ENCODE measurements at regions not wholly inside any gene's neighbourhood (a gene's known extent, or its start where the extent isn't known, plus 50 kb on each side); places are given as distances from the start of the nearest gene placed in this dataset.

DNA sequence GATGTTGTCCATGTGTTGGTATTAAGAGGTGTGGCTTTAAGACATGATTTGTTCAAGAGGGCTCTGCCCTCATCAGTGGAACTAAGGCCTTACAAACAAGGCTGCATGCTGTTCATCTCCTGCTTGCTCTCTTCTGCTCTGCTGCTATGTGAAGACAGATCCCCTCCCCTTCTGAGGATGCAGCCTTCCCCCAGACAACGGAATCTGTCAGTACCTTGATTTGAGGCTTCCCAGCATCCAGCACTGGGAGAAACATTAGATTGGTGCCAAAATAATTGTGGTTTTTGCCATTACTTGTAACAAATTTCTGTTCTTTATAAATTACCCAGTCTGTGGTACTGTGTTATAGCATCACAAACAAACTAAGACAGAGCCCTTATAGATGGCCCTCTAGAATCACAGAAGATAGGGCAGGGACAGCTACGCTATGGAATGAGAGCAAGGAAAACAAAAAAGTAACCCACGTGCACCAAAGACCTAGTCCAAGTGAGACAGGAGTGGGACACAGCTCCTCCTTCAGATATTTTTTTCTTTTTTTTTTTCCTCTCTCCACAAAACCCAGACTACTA, 151.5 kb upstream of the RXFP2 start:
- no peak overlapping the region for H3K9ac ChIP-seq (ENCODE audit: insufficient read length, low read depth)
- no peak for TF ChIP-seq SUZ12 (IDR thresholded peaks at IDR 0.05; ENCODE audit: extremely low read depth, insufficient read depth, insufficient read length)
- TF ChIP-seq YY1 (IDR thresholded peaks at IDR 0.05; ENCODE audit: insufficient read depth, insufficient read length), result no peak
- no peak for TF ChIP-seq ZNF274 (IDR thresholded peaks at IDR 0.05; ENCODE audit: low read depth, low read length)
- H3K27me3 ChIP-seq (ENCODE audit: insufficient read depth, insufficient read length), result no peaks in the 10 kb centered on the region
- no peaks in the 10 kb centered on the region for H3K4me1 ChIP-seq (ENCODE audit: insufficient read depth, insufficient read length)
- H3K9me3 ChIP-seq (ENCODE audit: insufficient read depth, low read length), result peaks cover 8% of the 10 kb centered on the region
- no peak for DNase-seq (ENCODE audit: low read depth, low spot score)
- H3K36me3 ChIP-seq (ENCODE audit: insufficient read depth, insufficient read length, low read length), result no peaks in the 10 kb centered on the region
- H3K4me3 ChIP-seq (ENCODE audit: insufficient read length, low read depth), result no peak overlapping the region

DNA sequence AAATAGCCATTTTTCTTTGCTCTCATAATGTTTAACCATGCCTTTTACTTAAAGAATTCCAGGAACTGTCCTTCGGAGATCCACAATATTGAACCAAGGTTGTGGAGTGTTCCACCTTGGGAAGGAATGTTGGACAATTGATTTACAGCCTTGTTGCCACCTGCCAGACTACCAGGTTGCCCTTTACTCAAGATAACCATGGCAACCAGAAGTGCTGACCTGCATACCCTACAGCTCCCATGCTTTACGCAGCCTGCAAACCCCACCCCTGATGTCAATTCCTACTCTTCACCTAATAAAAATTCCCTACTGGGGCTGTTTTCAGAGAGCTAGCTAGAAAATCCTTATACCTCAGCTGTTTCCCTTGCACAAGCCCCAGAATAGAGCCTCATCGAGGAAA, 151.0 kb upstream of the RXFP2 start:
- no peak for TF ChIP-seq ZNF274 (IDR thresholded peaks at IDR 0.05; ENCODE audit: low read depth, low read length)
- TF ChIP-seq SUZ12 (IDR thresholded peaks at IDR 0.05; ENCODE audit: extremely low read depth, insufficient read depth, insufficient read length), result no peak
- TF ChIP-seq YY1 (IDR thresholded peaks at IDR 0.05; ENCODE audit: insufficient read depth, insufficient read length), result no peak
- Histone ChIP-seq H3K9ac (ENCODE audit: insufficient read length, low read depth) (no peak overlapping the region), H3K36me3 (ENCODE audit: insufficient read depth, insufficient read length, low read length) (no peaks in the 10 kb centered on the region), H3K4me1 (ENCODE audit: insufficient read depth, insufficient read length) (no peaks in the 10 kb centered on the region), H3K4me3 (ENCODE audit: insufficient read length, low read depth) (no peak overlapping the region), H3K27me3 (ENCODE audit: insufficient read depth, insufficient read length) (no peaks in the 10 kb centered on the region), H3K9me3 (ENCODE audit: insufficient read depth, low read length) (peaks cover 8% of the 10 kb centered on the region)
- DNase-seq (ENCODE audit: low read depth, low spot score), result no peak

DNA sequence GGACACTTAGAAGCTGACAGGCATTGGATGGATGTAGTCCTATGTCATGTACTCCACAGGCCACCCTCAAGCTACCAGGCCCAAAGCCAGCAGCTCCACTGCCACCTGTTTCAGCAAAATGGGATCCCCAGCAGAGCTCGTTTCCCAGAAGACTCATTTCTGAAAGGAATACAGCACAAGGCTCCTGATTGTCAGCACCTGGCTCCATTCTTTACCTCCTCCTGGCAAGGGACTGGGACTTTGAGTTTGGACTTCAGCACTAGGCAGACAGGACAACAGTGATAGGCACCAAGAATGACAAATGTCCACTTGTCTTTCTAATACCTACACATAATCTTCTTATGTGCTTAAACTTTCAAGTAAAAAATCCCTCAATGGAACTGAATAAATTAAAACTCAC, 150.4 kb upstream of the RXFP2 start:
- H3K4me1 ChIP-seq (ENCODE audit: insufficient read depth, insufficient read length), result no peaks in the 10 kb centered on the region
- no peaks in the 10 kb centered on the region for H3K27me3 ChIP-seq (ENCODE audit: insufficient read depth, insufficient read length)
- peaks cover 6% of the 10 kb centered on the region for H3K9me3 ChIP-seq (ENCODE audit: insufficient read depth, low read length)
- no peak overlapping the region for H3K4me3 ChIP-seq (ENCODE audit: insufficient read length, low read depth)
- H3K9ac ChIP-seq (ENCODE audit: insufficient read length, low read depth), result no peak overlapping the region
- DNase-seq (ENCODE audit: low read depth, low spot score), result no peak
- H3K36me3 ChIP-seq (ENCODE audit: insufficient read depth, insufficient read length, low read length), result no peaks in the 10 kb centered on the region
- TF ChIP-seq YY1 (IDR thresholded peaks at IDR 0.05; ENCODE audit: insufficient read depth, insufficient read length) (no peak), ZNF274 (IDR thresholded peaks at IDR 0.05; ENCODE audit: low read depth, low read length) (no peak), SUZ12 (IDR thresholded peaks at IDR 0.05; ENCODE audit: extremely low read depth, insufficient read depth, insufficient read length) (no peak)

DNA sequence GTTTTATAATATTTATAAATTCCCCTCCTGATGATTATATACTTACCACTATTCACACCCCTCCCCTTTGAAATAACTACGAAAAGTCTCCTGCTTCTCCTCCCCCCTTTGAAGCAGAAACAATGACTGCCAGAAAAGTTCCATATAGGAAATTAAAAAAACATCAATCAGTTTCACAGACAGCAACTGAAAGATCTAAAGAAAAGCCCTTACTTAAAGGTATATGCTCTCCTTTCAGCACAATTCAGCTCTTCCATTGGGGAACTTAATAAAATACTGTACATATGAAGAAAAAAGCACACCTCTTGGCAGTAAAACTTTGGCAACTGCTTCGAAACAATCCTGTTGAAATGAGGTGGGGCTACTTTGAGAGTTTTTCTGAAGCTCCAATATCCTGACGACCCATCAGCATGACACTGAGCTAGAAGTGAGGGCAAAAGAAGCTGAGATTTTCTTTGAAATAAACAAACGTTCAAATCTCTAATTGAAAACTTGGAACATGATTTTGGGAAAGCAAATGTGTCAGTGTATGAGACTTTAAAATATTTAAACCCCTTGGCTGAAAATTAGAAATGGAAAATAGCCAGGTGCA, 147.6 kb upstream of the RXFP2 start:
- TF ChIP-seq ZNF274 (IDR thresholded peaks at IDR 0.05; ENCODE audit: low read depth, low read length) (no peak), YY1 (IDR thresholded peaks at IDR 0.05; ENCODE audit: insufficient read depth, insufficient read length) (no peak), SUZ12 (IDR thresholded peaks at IDR 0.05; ENCODE audit: extremely low read depth, insufficient read depth, insufficient read length) (no peak)
- Histone ChIP-seq H3K4me1 (ENCODE audit: insufficient read depth, insufficient read length) (no peaks in the 10 kb centered on the region), H3K4me3 (ENCODE audit: insufficient read length, low read depth) (no peak overlapping the region), H3K9ac (ENCODE audit: insufficient read length, low read depth) (no peak overlapping the region), H3K36me3 (ENCODE audit: insufficient read depth, insufficient read length, low read length) (no peaks in the 10 kb centered on the region), H3K9me3 (ENCODE audit: insufficient read depth, low read length) (no peaks in the 10 kb centered on the region), H3K27me3 (ENCODE audit: insufficient read depth, insufficient read length) (no peaks in the 10 kb centered on the region)
- no peak for DNase-seq (ENCODE audit: low read depth, low spot score)

DNA sequence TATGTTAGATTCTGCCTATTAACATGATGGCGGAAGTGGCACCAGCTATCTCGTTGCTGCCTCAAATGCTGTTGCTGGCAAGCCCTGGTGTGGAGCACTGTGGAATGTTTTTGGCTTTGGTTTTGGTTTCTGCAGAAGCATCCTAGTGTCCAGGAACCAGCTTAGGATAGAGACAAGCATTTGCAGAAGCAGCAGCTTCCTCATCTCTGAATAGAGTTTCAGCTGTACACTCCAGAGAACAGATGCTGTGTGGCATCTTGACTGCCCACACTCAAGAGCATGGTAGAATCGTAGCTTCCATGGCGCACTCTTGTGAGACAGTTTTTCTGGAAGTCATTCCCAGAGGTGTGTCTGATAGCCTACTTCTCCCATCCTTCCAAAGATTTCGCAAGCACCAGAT, 145.3 kb upstream of the RXFP2 start:
- no peaks in the 10 kb centered on the region for H3K27me3 ChIP-seq (ENCODE audit: insufficient read depth, insufficient read length)
- no peaks in the 10 kb centered on the region for H3K36me3 ChIP-seq (ENCODE audit: insufficient read depth, insufficient read length, low read length)
- H3K9me3 ChIP-seq (ENCODE audit: insufficient read depth, low read length), result no peaks in the 10 kb centered on the region
- no peaks in the 10 kb centered on the region for H3K4me1 ChIP-seq (ENCODE audit: insufficient read depth, insufficient read length)
- no peak for DNase-seq (ENCODE audit: low read depth, low spot score)
- H3K4me3 ChIP-seq (ENCODE audit: insufficient read length, low read depth), result no peak overlapping the region
- H3K9ac ChIP-seq (ENCODE audit: insufficient read length, low read depth), result no peak overlapping the region
- TF ChIP-seq ZNF274 (IDR thresholded peaks at IDR 0.05; ENCODE audit: low read depth, low read length), result no peak
- no peak for TF ChIP-seq YY1 (IDR thresholded peaks at IDR 0.05; ENCODE audit: insufficient read depth, insufficient read length)
- no peak for TF ChIP-seq SUZ12 (IDR thresholded peaks at IDR 0.05; ENCODE audit: extremely low read depth, insufficient read depth, insufficient read length)

DNA sequence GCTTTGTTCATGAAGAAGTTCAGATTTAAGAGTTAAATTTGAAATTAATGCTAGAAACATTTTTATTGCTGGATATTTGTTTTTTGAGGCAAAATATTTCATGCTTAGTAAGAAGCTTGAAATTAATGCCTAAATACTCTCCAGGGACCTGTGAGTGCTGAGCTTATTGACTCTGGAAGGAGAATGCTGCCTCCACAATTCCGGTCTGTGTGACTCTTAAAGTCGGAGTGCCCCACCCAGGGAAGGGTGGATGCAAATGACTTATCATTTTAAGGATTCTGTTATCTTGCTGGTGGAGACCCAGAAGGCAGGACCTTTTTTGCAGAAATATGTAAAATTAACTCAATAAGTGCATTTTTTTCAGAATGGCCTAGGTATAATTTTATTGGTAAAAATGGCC, 143.8 kb upstream of the RXFP2 start:
- Histone ChIP-seq H3K27me3 (ENCODE audit: insufficient read depth, insufficient read length) (no peaks in the 10 kb centered on the region), H3K36me3 (ENCODE audit: insufficient read depth, insufficient read length, low read length) (no peaks in the 10 kb centered on the region), H3K4me3 (ENCODE audit: insufficient read length, low read depth) (no peak overlapping the region), H3K9ac (ENCODE audit: insufficient read length, low read depth) (no peak overlapping the region), H3K9me3 (ENCODE audit: insufficient read depth, low read length) (no peaks in the 10 kb centered on the region), H3K4me1 (ENCODE audit: insufficient read depth, insufficient read length) (no peaks in the 10 kb centered on the region)
- DNase-seq (ENCODE audit: low read depth, low spot score), result no peak
- TF ChIP-seq ZNF274 (IDR thresholded peaks at IDR 0.05; ENCODE audit: low read depth, low read length) (no peak), SUZ12 (IDR thresholded peaks at IDR 0.05; ENCODE audit: extremely low read depth, insufficient read depth, insufficient read length) (no peak), YY1 (IDR thresholded peaks at IDR 0.05; ENCODE audit: insufficient read depth, insufficient read length) (no peak)

DNA sequence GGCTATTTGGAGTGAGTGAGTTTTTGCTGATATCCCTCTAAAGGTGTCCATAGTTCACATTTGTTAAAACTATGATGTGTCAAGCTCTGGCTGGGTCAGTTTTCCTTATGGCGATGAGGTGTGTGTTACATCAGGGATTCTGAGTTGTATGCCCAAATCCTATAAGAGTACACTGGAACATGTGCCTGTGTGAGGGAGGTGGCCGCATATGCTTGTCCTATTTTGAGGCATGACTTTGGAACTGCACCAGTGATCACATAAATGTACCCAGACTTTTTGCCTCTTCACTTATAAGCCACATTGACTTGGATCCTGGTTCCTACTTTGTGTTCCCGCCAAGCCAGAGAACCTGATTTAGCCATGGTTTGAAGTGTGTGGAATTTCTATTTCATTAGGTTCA, 140.3 kb upstream of the RXFP2 start:
- Histone ChIP-seq H3K27me3 (ENCODE audit: insufficient read depth, insufficient read length) (no peaks in the 10 kb centered on the region), H3K9ac (ENCODE audit: insufficient read length, low read depth) (no peak overlapping the region), H3K4me1 (ENCODE audit: insufficient read depth, insufficient read length) (no peaks in the 10 kb centered on the region), H3K9me3 (ENCODE audit: insufficient read depth, low read length) (no peaks in the 10 kb centered on the region), H3K36me3 (ENCODE audit: insufficient read depth, insufficient read length, low read length) (no peaks in the 10 kb centered on the region), H3K4me3 (ENCODE audit: insufficient read length, low read depth) (no peak overlapping the region)
- TF ChIP-seq ZNF274 (IDR thresholded peaks at IDR 0.05; ENCODE audit: low read depth, low read length) (no peak), YY1 (IDR thresholded peaks at IDR 0.05; ENCODE audit: insufficient read depth, insufficient read length) (no peak), SUZ12 (IDR thresholded peaks at IDR 0.05; ENCODE audit: extremely low read depth, insufficient read depth, insufficient read length) (no peak)
- no peak for DNase-seq (ENCODE audit: low read depth, low spot score)
